HL-60 (cell line): ENCODE measurements at regions not wholly inside any gene's neighbourhood (a gene's known extent, or its start where the extent isn't known, plus 50 kb on each side); places are given as distances from the start of the nearest gene placed in this dataset.

Source experiments
- CTCF ChIP-seq: IDR thresholded peaks from one replicate; pipeline ENCODE4 v1.5.1; 2011; ENCODE audit warnings: low read length, control low read depth, inconsistent platforms; ENCODE audit not compliant: insufficient read depth
- POLR2AphosphoS5 ChIP-seq: IDR thresholded peaks from 2 replicates; pipeline ENCODE4 v1.6.1; 2012; ENCODE audit warnings: low read depth
- REST ChIP-seq: IDR thresholded peaks from 2 replicates; pipeline ENCODE4 v1.6.1; 2012; ENCODE audit warnings: low read depth; ENCODE audit not compliant: insufficient replicate concordance

DNA sequence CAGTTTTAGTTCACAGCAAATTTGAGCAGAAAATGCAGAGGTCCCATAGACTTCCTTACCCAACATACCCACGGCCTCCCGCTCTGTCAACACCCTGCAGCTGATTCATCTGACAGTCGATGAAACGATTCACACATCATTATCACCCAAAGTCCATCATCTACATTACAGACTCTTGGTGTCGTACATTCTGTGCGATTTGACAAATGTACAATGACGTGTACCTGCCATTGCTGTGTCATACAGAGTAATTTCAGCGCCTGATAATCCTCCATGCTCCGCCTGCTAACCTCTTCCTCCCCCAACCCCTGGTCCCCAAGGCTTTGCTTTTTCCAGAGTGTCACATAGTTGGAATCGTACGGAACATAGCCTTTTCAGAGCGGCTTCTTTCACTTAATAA is 94.7 kb upstream of the SLC25A33 start:
- TF ChIP-seq CTCF = no peak
- TF ChIP-seq REST = no peak
- TF ChIP-seq POLR2AphosphoS5 = no peak
